Trophoblast cell (in vitro differentiated cells and primary cell): ENCODE measurements at regions not wholly inside any gene's neighbourhood (a gene's known extent, or its start where the extent isn't known, plus 50 kb on each side); places are given as distances from the start of the nearest gene placed in this dataset.

Experiments used
- DNase-seq, 2 donors: peaks; one replicate each; pipeline ENCODE4 v3.0.0-alpha.2; 2016
- H2AFZ ChIP-seq: 2 replicates; pipeline ENCODE4 v1.6.1; 2013; ENCODE audit warnings: low read length, moderate library complexity, mild to moderate bottlenecking; ENCODE audit not compliant: insufficient read depth, poor library complexity
- H2AK5ac ChIP-seq: 2 replicates; pipeline ENCODE4 v1.6.1; 2013; ENCODE audit warnings: mild to moderate bottlenecking, low read length
- H2BK120ac ChIP-seq: 2 replicates; pipeline ENCODE4 v1.6.1; 2013; ENCODE audit warnings: low read length, mild to moderate bottlenecking, moderate library complexity; ENCODE audit not compliant: insufficient read depth, poor library complexity
- H2BK12ac ChIP-seq: 2 replicates; pipeline ENCODE4 v1.6.1; 2013; ENCODE audit warnings: mild to moderate bottlenecking, low read length, moderate library complexity
- H2BK5ac ChIP-seq: 2 replicates; pipeline ENCODE4 v1.6.1; 2013; ENCODE audit warnings: low read length, low read depth, moderate library complexity, mild to moderate bottlenecking; ENCODE audit not compliant: poor library complexity
- H3K14ac ChIP-seq: 2 replicates; pipeline ENCODE4 v1.6.1; 2013; ENCODE audit warnings: mild to moderate bottlenecking, low read length
- H3K18ac ChIP-seq: 2 replicates; pipeline ENCODE4 v1.6.1; 2013; ENCODE audit warnings: mild to moderate bottlenecking, low read length
- H3K23ac ChIP-seq: 2 replicates; pipeline ENCODE4 v1.6.1; 2013; ENCODE audit warnings: low read length
- H3K27ac ChIP-seq: 2 replicates; pipeline ENCODE4 v1.5.1; 2013; ENCODE audit warnings: low read depth, mild to moderate bottlenecking, inconsistent platforms, low read length, moderate library complexity
- H3K27me3 ChIP-seq: 2 replicates; pipeline ENCODE4 v1.6.1; 2013; ENCODE audit warnings: inconsistent platforms, mild to moderate bottlenecking, low read length, moderate library complexity; ENCODE audit not compliant: insufficient read depth
- H3K36me3 ChIP-seq, 2 experiments: 1 replicate in 1 of 2; 2 replicates in 1 of 2; pipeline ENCODE4 v1.6.1; 2013; ENCODE audit warnings: low read length in 2 of 2, mild to moderate bottlenecking in 2 of 2, moderate library complexity in 1 of 2; ENCODE audit not compliant: insufficient read depth in 2 of 2, control insufficient read depth in 1 of 2
- H3K4ac ChIP-seq: 2 replicates; pipeline ENCODE4 v1.6.1; 2013; ENCODE audit warnings: low read depth, mild to moderate bottlenecking, low read length, moderate library complexity
- H3K4me1 ChIP-seq, 2 experiments: 1 replicate in 1 of 2; 2 replicates in 1 of 2; pipeline ENCODE4 v1.6.1; 2013; ENCODE audit warnings: low read length in 2 of 2, mild to moderate bottlenecking in 2 of 2, moderate library complexity in 1 of 2; ENCODE audit not compliant: insufficient read depth in 2 of 2, control insufficient read depth in 1 of 2
- H3K4me2 ChIP-seq: 2 replicates; pipeline ENCODE4 v1.6.1; 2013; ENCODE audit warnings: inconsistent platforms, mild to moderate bottlenecking, low read length, moderate library complexity
- H3K4me3 ChIP-seq: 2 replicates; pipeline ENCODE4 v1.5.1; 2013; ENCODE audit warnings: mild to moderate bottlenecking, low read depth, low read length, inconsistent platforms
- H3K79me1 ChIP-seq: one replicate; pipeline ENCODE4 v1.6.1; 2013; ENCODE audit warnings: low read length
- H3K79me2 ChIP-seq: 2 replicates; pipeline ENCODE4 v1.6.1; 2013; ENCODE audit warnings: low read length, mild to moderate bottlenecking; ENCODE audit not compliant: control insufficient read depth, insufficient read depth, poor library complexity
- H3K9ac ChIP-seq: 2 replicates; pipeline ENCODE4 v1.6.1; 2013; ENCODE audit warnings: mild to moderate bottlenecking, low read length
- H3K9me3 ChIP-seq: 2 replicates; pipeline ENCODE4 v1.6.1; 2013; ENCODE audit warnings: low read depth, mild to moderate bottlenecking, control low read depth, inconsistent platforms, low read length; ENCODE audit not compliant: insufficient read depth
- H4K12ac ChIP-seq: 2 replicates; pipeline ENCODE4 v1.6.1; 2013; ENCODE audit warnings: low read depth, mild to moderate bottlenecking, low read length, moderate library complexity
- H4K8ac ChIP-seq: 2 replicates; pipeline ENCODE4 v1.6.1; 2013; ENCODE audit warnings: low read depth, mild to moderate bottlenecking, low read length, moderate library complexity
- H4K91ac ChIP-seq: one replicate; pipeline ENCODE4 v1.6.1; 2013; ENCODE audit warnings: low read depth, mild to moderate bottlenecking, low read length, moderate library complexity
- WGBS: extraction: QIAGEN DNeasy Blood & Tissue Kit; methylation state at CpG from one replicate; pipeline ENCODE4 v1.1.7; 2013; ENCODE audit warnings: missing lambda C conversion rate; ENCODE audit not compliant: insufficient read length, insufficient coverage; ENCODE audit errors: extremely low coverage; 5-methylcytosine and 5-hydroxymethylcytosine counted together

DNA sequence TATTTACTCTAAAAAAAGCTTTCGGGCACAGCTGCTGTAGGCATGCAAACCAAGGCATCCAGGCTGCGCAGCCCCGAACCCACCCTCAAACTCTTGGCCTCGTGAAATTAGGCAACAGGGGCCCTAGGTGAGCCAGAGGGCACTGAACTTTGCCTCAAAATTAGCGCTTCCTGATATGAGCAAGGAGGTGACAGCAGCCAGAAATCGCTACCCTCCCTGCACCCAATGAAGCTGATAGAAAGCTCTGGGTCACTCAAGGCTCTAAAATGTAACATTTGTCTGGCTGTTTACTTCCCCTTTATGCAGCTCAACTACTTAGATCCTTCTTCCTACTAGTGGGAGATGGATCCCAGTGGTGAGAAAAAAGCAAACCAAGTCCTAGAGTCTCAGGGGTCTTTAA is 61.8 kb downstream of the PITPNM2 start:
- Histone ChIP-seq H4K12ac (no peak overlapping the region), H3K4me3 (no peak overlapping the region), H2AK5ac (no peak overlapping the region), H2BK12ac (no peak overlapping the region), H2AFZ (no peak overlapping the region), H3K27me3 (no peaks in the 10 kb centered on the region), H2BK5ac (no peak overlapping the region), H3K79me2 (no peaks in the 10 kb centered on the region), H3K4me1 (peaks cover 5 to 6% of the 10 kb centered on the region in 2 experiments), H4K91ac (no peak overlapping the region), H3K23ac (no peak overlapping the region), H3K18ac (no peak overlapping the region), H3K27ac (no peak overlapping the region), H3K36me3 (no peaks in the 10 kb centered on the region), H3K9me3 (peaks cover 2% of the 10 kb centered on the region), H4K8ac (no peak overlapping the region), H3K14ac (no peak overlapping the region), H3K4ac (no peak overlapping the region), H2BK120ac (no peak overlapping the region), H3K4me2 (no peak overlapping the region), H3K79me1 (peaks cover 5% of the 10 kb centered on the region), H3K9ac (no peak overlapping the region)
- no CpG with 5 or more reads among the region's 6 CpGs for WGBS
- DNase-seq = no peak

DNA sequence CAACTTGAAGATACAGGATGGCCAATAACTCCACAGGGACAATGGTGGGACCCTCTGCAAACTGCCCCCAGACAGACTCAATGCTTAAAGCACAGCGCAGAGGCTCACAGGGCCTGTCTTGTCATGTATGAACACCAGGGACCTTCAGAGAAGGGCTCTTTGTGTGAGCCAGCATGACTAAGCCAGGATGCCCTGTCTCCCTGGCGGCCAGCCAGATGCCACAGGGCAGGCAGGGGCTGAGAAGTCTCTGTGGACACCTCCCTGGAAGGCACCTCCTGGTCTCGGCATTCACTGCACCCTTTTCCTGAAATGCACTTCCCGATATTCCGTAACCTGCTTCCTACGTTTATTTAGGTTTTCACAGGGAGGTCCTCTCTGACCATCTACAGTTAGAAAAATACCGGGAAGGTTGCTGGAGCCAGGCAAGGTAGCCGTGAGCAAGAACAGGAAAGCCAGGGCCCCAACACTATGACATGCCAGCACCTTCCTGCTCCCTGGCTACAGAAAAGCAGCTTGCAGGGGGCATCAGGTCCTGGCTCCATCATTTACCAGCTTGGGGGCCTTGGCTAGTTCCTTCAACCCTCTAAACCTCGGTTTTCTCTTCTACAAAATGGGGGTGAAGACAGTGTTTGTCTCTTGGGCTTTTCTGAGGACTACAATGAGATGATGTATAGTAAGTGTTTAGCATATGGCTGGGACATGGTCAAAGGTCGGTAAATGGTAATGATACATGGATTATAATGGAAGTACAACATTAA is 65.0 kb downstream of the PITPNM2 start:
- Histone ChIP-seq H2BK5ac (no peak overlapping the region), H3K9me3 (peaks cover 2% of the 10 kb centered on the region), H2AK5ac (no peak overlapping the region), H3K36me3 (no peaks in the 10 kb centered on the region), H2AFZ (no peak overlapping the region), H4K8ac (no peak overlapping the region), H4K12ac (no peak overlapping the region), H3K14ac (no peak overlapping the region), H3K79me1 (no peaks in the 10 kb centered on the region), H3K79me2 (no peaks in the 10 kb centered on the region), H3K27me3 (no peaks in the 10 kb centered on the region), H3K23ac (no peak overlapping the region), H3K4me1 (no peaks in the 10 kb centered on the region), H3K27ac (no peak overlapping the region), H3K9ac (no peak overlapping the region), H4K91ac (no peak overlapping the region), H3K4me3 (no peak overlapping the region), H3K18ac (no peak overlapping the region), H2BK120ac (no peak overlapping the region), H3K4ac (no peak overlapping the region), H2BK12ac (no peak overlapping the region), H3K4me2 (no peak overlapping the region)
- DNase-seq = peak in 1 of 2 donors; percentile 3
- WGBS = no CpG with 5 or more reads among the region's 10 CpGs

DNA sequence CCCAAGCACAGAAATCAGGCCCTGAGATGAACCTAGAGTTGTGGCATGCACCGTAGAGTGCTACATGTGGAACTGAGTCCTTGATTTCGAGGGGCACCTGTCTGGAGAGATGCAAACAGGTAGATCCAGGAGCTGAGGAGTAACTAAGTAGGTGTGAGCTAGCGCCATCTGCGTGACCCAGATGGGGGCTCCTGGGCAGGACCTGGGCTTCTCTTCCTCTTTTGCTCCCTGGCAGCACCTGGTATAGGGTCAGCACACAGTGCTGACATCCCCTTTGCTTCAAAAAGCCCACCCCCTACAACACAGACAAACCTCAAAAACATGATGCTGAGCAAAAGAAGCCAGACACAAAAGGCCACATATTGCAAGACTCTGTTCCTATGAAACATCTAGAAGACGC is 65.8 kb downstream of the PITPNM2 start:
- Histone ChIP-seq H3K4me1 (no peaks in the 10 kb centered on the region), H3K79me2 (no peaks in the 10 kb centered on the region), H3K4me3 (no peak overlapping the region), H3K18ac (no peak overlapping the region), H3K4ac (no peak overlapping the region), H3K9me3 (peaks cover 2% of the 10 kb centered on the region), H3K23ac (no peak overlapping the region), H3K36me3 (no peaks in the 10 kb centered on the region), H3K27ac (no peak overlapping the region), H2BK5ac (no peak overlapping the region), H3K79me1 (no peaks in the 10 kb centered on the region), H2AK5ac (no peak overlapping the region), H4K91ac (no peak overlapping the region), H3K27me3 (no peaks in the 10 kb centered on the region), H3K4me2 (no peak overlapping the region), H3K14ac (no peak overlapping the region), H2AFZ (no peak overlapping the region), H2BK120ac (no peak overlapping the region), H3K9ac (no peak overlapping the region), H2BK12ac (no peak overlapping the region), H4K12ac (no peak overlapping the region), H4K8ac (no peak overlapping the region)
- DNase-seq = no peak
- no CpG with 5 or more reads among the region's 5 CpGs for WGBS

DNA sequence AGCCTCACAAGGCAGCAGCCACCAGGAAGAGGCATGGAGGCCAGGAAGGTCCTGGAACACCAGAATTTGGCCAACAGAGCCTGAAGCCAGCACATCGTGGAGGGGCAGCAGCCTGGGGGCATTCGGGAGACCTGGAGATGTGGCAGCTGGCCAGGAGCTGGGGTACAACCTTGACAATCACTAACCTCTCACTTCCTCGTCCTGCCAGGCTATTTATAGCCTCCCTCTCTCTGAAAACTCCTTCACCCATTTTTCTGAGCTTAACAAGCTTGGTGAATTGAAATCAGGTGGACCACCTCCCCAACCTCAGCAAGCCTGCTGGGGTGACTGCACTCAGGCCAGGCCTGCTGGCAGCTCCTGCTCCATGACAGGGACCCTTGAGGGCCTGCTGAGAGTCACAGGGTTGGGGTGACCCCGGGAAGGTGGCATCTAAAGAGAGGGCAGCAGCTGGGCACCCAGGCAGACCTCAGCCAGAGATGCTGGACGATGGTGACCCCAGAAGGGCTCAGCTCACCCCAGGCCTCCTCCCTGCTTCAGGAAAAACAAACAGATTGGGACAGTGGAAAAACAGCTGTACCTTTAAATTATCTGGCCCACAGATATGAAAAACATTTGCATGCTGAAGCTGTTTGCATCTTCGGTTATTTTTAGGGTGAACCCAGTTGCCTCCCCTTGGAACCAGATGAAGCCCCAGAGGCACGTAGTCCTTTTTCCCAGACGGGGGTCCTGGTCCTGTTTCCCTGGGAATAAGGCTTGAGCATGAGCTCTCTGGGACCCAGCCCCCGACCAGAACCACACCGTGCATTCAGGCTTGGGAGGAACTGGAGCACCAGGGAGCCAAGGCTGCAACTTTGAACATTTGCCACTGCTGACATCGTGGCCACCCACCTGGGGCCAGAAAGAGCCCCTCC is 67.0 kb downstream of the PITPNM2 start:
- no peak overlapping the region for H3K18ac ChIP-seq
- H2BK120ac ChIP-seq = no peak overlapping the region
- no peak overlapping the region for H3K27ac ChIP-seq
- no peak overlapping the region for H3K4ac ChIP-seq
- H3K4me3 ChIP-seq = no peak overlapping the region
- H4K91ac ChIP-seq = no peak overlapping the region
- no peak for DNase-seq
- no peak overlapping the region for H4K12ac ChIP-seq
- H3K79me2 ChIP-seq = no peaks in the 10 kb centered on the region
- peaks cover 2% of the 10 kb centered on the region for H3K9me3 ChIP-seq
- H3K9ac ChIP-seq = no peak overlapping the region
- H4K8ac ChIP-seq = no peak overlapping the region
- no peak overlapping the region for H2AFZ ChIP-seq
- no peaks in the 10 kb centered on the region for H3K36me3 ChIP-seq
- no peak overlapping the region for H2AK5ac ChIP-seq
- H3K4me2 ChIP-seq = no peak overlapping the region
- H3K14ac ChIP-seq = no peak overlapping the region
- no peak overlapping the region for H2BK5ac ChIP-seq
- no peak overlapping the region for H2BK12ac ChIP-seq
- no CpG with 5 or more reads among the region's 11 CpGs for WGBS
- H3K4me1 ChIP-seq = no peaks in the 10 kb centered on the region
- no peaks in the 10 kb centered on the region for H3K79me1 ChIP-seq
- no peaks in the 10 kb centered on the region for H3K27me3 ChIP-seq
- no peak overlapping the region for H3K23ac ChIP-seq
